Prostate gland (tissue), 2 donors: ENCODE measurements at regions not wholly inside any gene's neighbourhood (a gene's known extent, or its start where the extent isn't known, plus 50 kb on each side); places are given as distances from the start of the nearest gene placed in this dataset.

Experiments
- DNase-seq: peaks from one replicate; pipeline ENCODE4 v3.0.0-alpha.2; 2019; ENCODE audit warnings: low spot score
- H3K27ac ChIP-seq, 2 donors: fragments of 200-600 bp; sonication (generic); 2 replicates each; pipeline ENCODE4 v1.5.1; 2017 to 2019
- H3K27me3 ChIP-seq: fragments of 200-600 bp; sonication (generic); replicated peaks from 2 replicates; pipeline ENCODE4 v1.5.1; 2019; ENCODE audit not compliant: insufficient read depth
- H3K36me3 ChIP-seq, 2 donors: fragments of 200-600 bp; sonication (generic); 1 replicate in 1 of 2; 2 replicates in 1 of 2; pipeline versions ENCODE4 v1.5.1 to v1.8.1; 2017 to 2019
- H3K4me1 ChIP-seq: fragments of 200-600 bp; sonication (generic); replicated peaks from 2 replicates; pipeline ENCODE4 v1.5.1; 2019
- H3K4me3 ChIP-seq, 2 donors: fragments of 200-600 bp; sonication (generic); 2 replicates each; pipeline ENCODE4 v1.5.1; 2017 to 2019
- H3K9me3 ChIP-seq: fragments of 200-600 bp; sonication (generic); 2 replicates; pipeline ENCODE4 v1.5.1; 2017
- CTCF ChIP-seq, 4 experiments: fragments of 200-600 bp in 2 of 4; fragments of 450-650 bp in 2 of 4; sonication (generic) in 2 of 4; IDR thresholded peaks; 1 replicate in 3 of 4; 2 replicates in 1 of 4; pipeline ENCODE4 v1.5.1; 2016 to 2019; ENCODE audit warnings: antibody characterized with exemption in 4 of 4, mild to moderate bottlenecking in 2 of 4, moderate library complexity in 2 of 4
- POLR2A ChIP-seq: fragments of 450-650 bp; IDR thresholded peaks from one replicate; pipeline ENCODE4 v1.6.1; 2016; ENCODE audit warnings: antibody characterized with exemption, mild to moderate bottlenecking
- POLR2AphosphoS5 ChIP-seq: sonication (generic); formaldehyde crosslinking; IDR thresholded peaks from one replicate; pipeline ENCODE4 v1.6.1; 2017; ENCODE audit warnings: antibody characterized with exemption
- WGBS: methylation state at CpG from one replicate; pipeline ENCODE4 v1.1.5; 2018; 5-methylcytosine and 5-hydroxymethylcytosine counted together
- intact Hi-C: fragments of 100-400 bp; cut with DNase I; formaldehyde crosslinking; loops from one replicate; pipeline ENCODE4 v1.14.2; 2022

GRCh38 chr2:153213022-153213421 lies 265.5 kb downstream of the RPRM start:
- TF ChIP-seq POLR2AphosphoS5: no peak
- TF ChIP-seq POLR2A: no peak
- no peak for TF ChIP-seq CTCF (IDR thresholded peaks at IDR 0.05)
- H3K4me3 ChIP-seq: no peak overlapping the region
- H3K36me3 ChIP-seq: no peaks in the 10 kb centered on the region
- 38% methylated on average over 1 of the region's 1 CpG for WGBS
- intact Hi-C loops: no loop called here
- no peak overlapping the region for H3K27ac ChIP-seq
- no peak for DNase-seq
- H3K9me3 ChIP-seq: no peaks in the 10 kb centered on the region
- no peaks in the 10 kb centered on the region for H3K27me3 ChIP-seq
- no peaks in the 10 kb centered on the region for H3K4me1 ChIP-seq

GRCh38 chr2:153197402-153198386 lies 280.9 kb downstream of the RPRM start:
- no peak for DNase-seq
- Histone ChIP-seq H3K36me3 (no peaks in the 10 kb centered on the region), H3K4me3 (no peak overlapping the region), H3K9me3 (no peaks in the 10 kb centered on the region), H3K27me3 (no peaks in the 10 kb centered on the region), H3K4me1 (no peaks in the 10 kb centered on the region), H3K27ac (no peak overlapping the region)
- WGBS: 91% methylated on average over 7 of the region's 11 CpGs
- TF ChIP-seq POLR2AphosphoS5 (no peak), POLR2A (no peak), CTCF (IDR thresholded peaks at IDR 0.05) (no peak)
- intact Hi-C loops: no loop called here

- H3K27ac ChIP-seq: no peak overlapping the region
These were observed 282.0 kb downstream of the RPRM start for GRCh38 chr2:153196378-153197058.

GRCh38 chr2:153195342-153195741 lies 283.2 kb downstream of the RPRM start:
- Histone ChIP-seq H3K9me3 (no peaks in the 10 kb centered on the region), H3K27me3 (no peaks in the 10 kb centered on the region), H3K4me3 (no peak overlapping the region), H3K27ac (no peak overlapping the region), H3K36me3 (no peaks in the 10 kb centered on the region), H3K4me1 (no peaks in the 10 kb centered on the region)
- intact Hi-C loops: no loop called here
- DNase-seq: no peak
- no peak for TF ChIP-seq CTCF (IDR thresholded peaks at IDR 0.05)
- TF ChIP-seq POLR2AphosphoS5: no peak
- TF ChIP-seq POLR2A: no peak
- WGBS: 100% methylated on average over 2 of the region's 2 CpGs

More at GRCh38 chr2:153196378-153197058, 282.0 kb downstream of the RPRM start:
- H3K4me1 ChIP-seq: no peaks in the 10 kb centered on the region
- TF ChIP-seq POLR2AphosphoS5 (no peak), POLR2A (no peak), CTCF (IDR thresholded peaks at IDR 0.05) (no peak)
- no peak overlapping the region for H3K4me3 ChIP-seq
- intact Hi-C loops: no loop called here
- DNase-seq: no peak
- no peaks in the 10 kb centered on the region for H3K27me3 ChIP-seq
- H3K36me3 ChIP-seq: no peaks in the 10 kb centered on the region
- no peaks in the 10 kb centered on the region for H3K9me3 ChIP-seq
- 85% methylated on average over 8 of the region's 8 CpGs for WGBS
